DMS114 treated with DMSO at 0.1 percent for 48 hours (cell line): ENCODE measurements at regions not wholly inside any gene's neighbourhood (a gene's known extent, or its start where the extent isn't known, plus 50 kb on each side); places are given as distances from the start of the nearest gene placed in this dataset.
"Not testable (repeated sequence)": the region's sequence is repeated elsewhere in the genome, so short reads cannot be mapped to it uniquely, and the experiment has no call there.

Experiments
- DNase-seq: peaks from one replicate; lab custom pipeline; 2025; ENCODE audit not compliant: unreplicated experiment; lab: John Stamatoyannopoulos, UW

- no peak for DNase-seq
Measured at GRCh38 chr6:12348530-12349511, 58.7 kb downstream of the EDN1 start.

GRCh38 chr6:12350644-12351170, 60.5 kb downstream of the EDN1 start:
- no peak for DNase-seq

DNA sequence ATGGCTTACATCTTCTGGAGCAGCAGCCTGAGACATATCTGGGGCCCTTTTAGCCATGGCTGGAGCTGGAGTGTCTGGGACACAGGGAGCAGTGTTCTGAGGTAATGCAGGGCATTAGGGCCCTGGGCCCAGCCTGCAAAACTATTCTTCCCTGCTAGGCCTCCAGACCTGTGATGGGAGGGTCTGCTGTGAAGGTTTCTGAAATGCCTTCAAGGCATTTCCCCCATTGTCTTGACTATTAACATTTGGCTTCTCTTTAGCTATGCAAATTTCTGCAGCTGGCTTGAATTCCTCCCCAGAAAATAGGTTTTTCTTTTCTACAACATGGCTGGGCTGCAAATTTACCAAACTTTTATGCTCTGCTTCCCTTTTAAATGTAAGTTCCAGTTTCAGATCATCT, 61.5 kb downstream of the EDN1 start:
- no peak for DNase-seq

GRCh38 chr6:12353731-12354130, 63.6 kb downstream of the EDN1 start:
- no peak for DNase-seq

DNA sequence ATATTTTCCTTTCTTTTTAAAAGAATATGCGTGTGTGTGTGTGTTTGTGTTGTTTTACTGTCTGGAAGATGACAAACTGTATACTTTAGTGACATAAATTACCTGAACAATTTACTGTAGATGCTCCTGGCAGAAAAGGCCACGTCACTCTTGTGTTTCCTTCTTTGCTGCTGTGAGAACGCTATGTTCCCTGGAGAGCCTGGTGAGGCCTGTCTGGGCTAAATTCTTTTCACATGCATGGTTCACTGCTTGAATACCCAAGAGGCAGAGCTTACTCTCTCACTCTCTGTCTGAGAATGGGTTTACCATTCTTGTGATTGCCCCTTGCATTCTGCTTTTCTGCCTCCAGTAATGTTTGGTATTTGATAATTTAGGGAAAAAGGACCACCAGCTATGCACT, 64.3 kb downstream of the EDN1 start:
- DNase-seq: no peak

DNA sequence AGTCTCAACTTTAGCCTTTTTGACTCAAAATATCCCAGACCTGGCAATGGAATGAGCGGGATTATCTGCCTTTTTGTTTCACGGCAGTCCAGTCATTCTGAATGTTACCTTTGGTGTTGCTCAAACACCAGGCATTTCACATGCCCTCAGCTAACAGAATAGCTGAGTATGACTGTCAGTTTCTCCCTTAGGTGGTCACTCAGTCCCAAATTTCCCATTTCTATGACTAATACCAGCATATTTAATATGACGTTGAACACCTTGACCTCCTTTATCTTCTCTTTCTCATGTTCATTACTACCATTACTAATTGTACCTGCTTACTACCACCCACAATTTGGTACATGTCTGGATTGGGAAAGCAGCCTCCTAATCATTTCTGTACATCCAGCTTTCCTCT, 65.2 kb downstream of the EDN1 start:
- DNase-seq: no peak

DNA sequence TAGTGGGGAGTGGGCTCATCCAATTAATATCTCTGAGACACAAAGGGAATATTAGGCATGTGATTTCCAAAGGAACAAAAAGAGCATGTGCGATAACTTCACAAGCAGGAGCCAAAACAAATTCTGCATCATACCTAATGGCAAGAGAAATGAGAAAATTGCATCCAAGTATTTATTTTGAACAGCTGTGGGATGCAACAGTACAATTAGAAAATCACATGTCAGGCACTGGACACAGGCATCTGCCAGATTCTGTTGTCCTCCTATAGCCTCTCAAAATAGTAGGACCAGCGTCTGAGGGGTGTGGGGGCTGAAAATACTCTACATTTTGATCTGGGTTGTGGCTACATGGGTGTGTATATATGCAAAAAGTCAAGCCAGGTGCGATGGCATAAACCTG, 66.3 kb downstream of the EDN1 start:
- no peak for DNase-seq

DNA sequence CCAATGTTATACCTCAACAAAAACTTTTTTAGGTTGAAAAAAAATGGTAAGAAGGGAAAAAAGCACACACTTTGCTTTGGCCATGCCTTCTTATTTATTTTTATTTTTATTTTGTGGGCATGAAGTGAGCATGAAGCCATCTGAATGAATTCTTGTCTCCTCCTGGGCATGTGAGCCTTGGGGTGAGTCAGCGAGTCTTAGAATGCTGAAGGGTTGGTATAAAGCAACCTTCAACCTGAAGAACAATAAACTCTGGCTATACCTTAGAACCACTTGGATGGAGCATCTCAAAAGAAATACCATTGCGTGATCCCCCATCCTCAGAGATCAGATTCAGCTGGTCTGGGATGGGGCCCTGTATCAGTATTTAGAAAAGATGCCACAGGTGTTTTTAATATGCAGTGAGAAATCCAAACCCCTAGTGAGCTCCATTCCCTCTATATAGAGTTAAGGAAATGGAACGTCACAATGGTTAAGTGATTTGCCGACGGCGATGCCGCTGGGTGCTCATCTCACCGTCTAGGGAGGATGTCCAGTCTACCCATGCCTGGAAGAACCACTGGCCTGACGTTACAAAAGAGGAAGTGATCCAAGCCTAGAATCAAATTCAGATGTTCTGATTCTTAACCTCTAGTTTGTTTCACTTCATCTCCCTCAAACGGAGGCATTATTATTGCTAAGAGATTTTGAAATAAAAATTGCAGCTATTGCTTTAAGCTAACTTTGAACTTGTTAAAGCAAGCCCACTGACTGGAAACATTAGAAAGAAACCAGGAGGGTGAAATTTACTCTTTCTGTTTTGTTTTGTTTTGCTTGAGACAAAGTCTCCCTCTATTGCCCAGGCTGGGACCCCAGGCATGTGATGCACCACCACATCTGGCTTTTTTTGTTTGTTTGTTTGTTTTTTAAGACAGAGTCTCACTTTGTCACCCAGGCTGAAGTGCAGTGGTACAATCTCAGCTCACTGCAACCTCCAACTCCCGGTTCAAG, 67.1 kb downstream of the EDN1 start:
- DNase-seq: no peak

GRCh38 chr6:12359036-12359435, 68.9 kb downstream of the EDN1 start:
- DNase-seq: no peak

GRCh38 chr6:12361042-12361765, 71.0 kb downstream of the EDN1 start:
- DNase-seq: no peak

- DNase-seq: not testable (repeated sequence)
Measured at GRCh38 chr6:12363277-12363650, 73.1 kb downstream of the EDN1 start.

DNA sequence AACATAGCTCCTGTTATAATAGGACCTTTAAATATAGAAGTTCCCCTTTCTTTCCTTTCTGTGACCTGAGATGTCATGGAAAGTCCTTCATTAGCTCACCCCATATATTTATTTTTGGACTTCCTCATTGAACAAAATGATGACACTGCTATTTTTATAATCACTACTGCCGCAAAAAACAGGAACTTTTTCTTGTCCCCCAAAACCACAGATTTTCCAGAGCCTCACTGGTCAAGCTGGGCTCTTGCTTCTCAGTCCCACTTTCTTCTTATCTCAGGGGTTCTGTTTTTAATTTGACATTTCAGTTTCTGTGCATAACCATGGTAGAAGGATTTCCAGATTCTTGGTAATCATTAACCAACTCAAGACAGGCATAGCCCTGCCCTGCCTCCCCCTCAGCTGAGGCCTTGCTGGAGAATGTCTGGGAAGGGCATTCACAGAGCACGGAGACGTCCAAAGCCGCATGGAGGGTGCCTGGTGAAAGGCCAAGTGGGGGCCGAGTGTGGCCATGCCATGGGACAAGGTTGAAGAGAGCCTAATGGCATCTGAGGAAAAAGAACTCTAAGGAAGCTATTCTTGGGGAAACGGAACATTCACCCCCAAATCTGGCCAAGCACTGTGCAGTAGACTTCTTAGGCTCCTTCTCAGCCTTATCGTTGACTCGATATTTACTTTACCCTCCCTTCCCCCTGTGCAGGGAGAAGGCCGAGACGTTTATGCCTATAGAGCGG, 73.7 kb downstream of the EDN1 start:
- DNase-seq: no peak

- DNase-seq: no peak
Measured at GRCh38 chr6:12364621-12365020, 74.5 kb downstream of the EDN1 start.

DNA sequence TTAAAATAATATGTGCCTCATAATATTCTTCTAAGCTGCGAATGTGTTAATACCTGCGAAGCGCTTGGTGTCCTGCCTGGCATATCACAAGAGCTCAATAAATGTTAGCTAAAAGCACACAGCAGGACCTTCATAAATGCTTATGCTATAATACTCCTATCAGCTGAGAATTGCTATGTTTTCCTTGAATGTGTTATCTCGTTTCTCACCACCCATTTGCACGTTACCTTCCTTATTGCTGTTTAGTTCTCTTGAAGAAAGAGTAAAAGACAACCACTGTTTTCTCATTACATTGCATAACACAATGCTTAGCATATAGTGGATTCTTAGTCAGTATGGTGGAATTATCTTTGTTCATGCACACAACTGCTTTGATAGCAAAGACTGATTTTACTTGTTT, 76.6 kb downstream of the EDN1 start:
- no peak for DNase-seq

- no peak for DNase-seq
Measured at GRCh38 chr6:12367412-12367811, 77.3 kb downstream of the EDN1 start.

DNA sequence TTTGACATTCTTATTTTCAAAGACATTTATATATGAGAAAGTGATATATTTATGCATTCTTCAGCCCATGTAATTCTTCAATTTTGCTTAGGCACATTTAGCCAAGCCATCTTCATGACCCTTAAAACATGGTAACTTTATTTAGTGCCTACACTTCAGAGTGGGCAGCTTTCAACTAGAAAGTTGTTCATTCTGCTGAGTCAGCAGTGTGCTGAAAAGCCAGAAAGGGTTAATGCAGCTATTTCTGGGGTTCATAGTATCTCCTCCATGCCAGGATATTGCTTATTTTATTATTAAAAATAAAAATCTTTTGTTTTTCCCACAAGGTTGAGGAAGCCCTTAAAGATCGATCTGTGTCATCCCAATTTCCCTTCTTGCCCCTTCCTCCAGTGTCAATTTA, 79.2 kb downstream of the EDN1 start:
- DNase-seq: no peak

DNA sequence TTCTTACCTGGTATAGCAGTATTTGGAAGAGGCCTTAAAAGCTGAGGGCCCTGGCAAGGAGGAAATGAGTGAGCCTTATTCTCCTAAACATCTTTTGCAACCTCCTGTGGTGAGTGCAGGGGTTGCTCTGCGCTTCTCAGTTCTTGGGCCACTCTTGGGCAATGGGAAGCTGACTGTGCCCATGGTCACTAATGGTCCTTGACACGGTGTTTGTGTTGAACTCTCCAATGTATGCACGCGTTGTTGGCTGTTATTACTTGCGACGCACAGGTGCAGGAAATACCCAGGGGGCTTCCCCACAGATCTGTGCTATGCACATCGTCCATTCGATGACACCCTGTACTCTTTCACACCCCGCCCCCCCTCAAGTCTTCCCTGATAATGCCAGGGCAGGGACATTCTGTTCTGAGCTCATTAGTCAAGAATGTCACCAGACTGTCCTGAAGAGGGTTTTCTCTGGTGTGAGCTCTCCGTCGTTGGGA, 79.7 kb downstream of the EDN1 start:
- no peak for DNase-seq

- no peak for DNase-seq
Measured at GRCh38 chr6:12371151-12371550, 81.0 kb downstream of the EDN1 start.

DNA sequence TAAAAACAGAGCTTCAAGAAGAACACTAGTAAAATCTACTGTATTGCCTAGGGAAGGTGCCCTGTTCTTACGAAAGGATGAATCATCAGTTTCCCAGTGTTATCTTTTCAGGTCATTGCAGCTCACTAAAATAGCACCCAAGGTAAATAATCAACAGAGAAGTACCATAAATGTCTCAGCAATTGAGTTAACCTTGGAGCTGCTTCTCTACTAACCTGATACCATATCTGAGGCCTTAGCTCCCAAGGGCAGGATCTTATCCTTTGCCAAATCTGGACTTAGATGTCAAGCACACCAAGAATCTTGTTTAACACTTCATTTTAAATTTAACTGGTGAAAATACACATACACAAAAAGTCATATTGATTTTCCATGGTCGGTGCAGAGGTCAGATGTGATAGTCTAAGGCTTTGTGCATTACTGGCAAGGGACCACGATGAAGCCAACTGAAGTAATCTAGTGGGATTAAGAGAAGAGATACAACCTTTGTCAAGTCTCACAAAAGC, 81.5 kb downstream of the EDN1 start:
- no peak for DNase-seq

DNA sequence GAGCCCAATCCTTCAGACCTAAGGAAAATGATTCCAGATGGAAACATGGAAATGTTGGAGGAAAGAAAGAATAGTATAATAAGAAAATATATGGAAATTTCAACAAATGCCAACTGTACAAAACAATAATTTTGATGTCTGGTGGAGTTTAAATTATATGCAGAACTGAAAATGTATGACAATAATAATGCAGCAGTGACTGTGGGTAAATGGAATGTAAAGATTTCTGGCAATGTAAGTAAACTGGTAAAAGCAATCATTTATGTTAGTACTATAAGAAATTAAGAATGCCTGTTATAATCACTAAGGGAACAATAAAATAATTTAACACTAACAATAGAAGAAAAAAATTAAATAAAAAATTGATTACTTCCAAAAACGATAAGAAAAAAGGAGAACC, 89.0 kb downstream of the EDN1 start:
- DNase-seq: no peak
